IPS DF 4.7 (cell line): ENCODE measurements at regions not wholly inside any gene's neighbourhood (a gene's known extent, or its start where the extent isn't known, plus 50 kb on each side); places are given as distances from the start of the nearest gene placed in this dataset.

Experiments
- DNase-seq: peaks from one replicate; pipeline ENCODE4 v3.0.0-alpha.2; 2013; ENCODE audit warnings: low spot score; ENCODE audit errors: extremely low read depth

GRCh38 chr1:238135708-238136664 lies 245.3 kb upstream of the ZP4 start:
- DNase-seq: no peak

GRCh38 chr1:238129677-238130076 lies 239.0 kb upstream of the ZP4 start:
- no peak for DNase-seq

- DNase-seq: no peak
Observed at GRCh38 chr1:238123201-238123600, 232.5 kb upstream of the ZP4 start.

- no peak for DNase-seq
Observed at GRCh38 chr1:238119861-238120260, 229.1 kb upstream of the ZP4 start.

GRCh38 chr1:238119060-238119459 lies 228.3 kb upstream of the ZP4 start:
- no peak for DNase-seq

GRCh38 chr1:238115852-238116251 lies 225.1 kb upstream of the ZP4 start:
- no peak for DNase-seq

GRCh38 chr1:238112952-238113621 lies 222.4 kb upstream of the ZP4 start:
- DNase-seq: no peak

GRCh38 chr1:238111516-238111915 lies 220.8 kb upstream of the ZP4 start:
- DNase-seq: no peak

- no peak for DNase-seq
Observed at GRCh38 chr1:238111081-238111480, 220.4 kb upstream of the ZP4 start.

- no peak for DNase-seq
Observed at GRCh38 chr1:238108417-238108816, 217.7 kb upstream of the ZP4 start.

- DNase-seq: no peak
Observed at GRCh38 chr1:238107322-238107721, 216.6 kb upstream of the ZP4 start.

- no peak for DNase-seq
Observed at GRCh38 chr1:238104752-238105151, 214.0 kb upstream of the ZP4 start.

GRCh38 chr1:238101923-238102322 lies 211.2 kb upstream of the ZP4 start:
- DNase-seq: no peak

GRCh38 chr1:238099871-238100270 lies 209.1 kb upstream of the ZP4 start:
- DNase-seq: no peak

GRCh38 chr1:238089615-238090014 lies 198.9 kb upstream of the ZP4 start:
- no peak for DNase-seq

- DNase-seq: no peak
Observed at GRCh38 chr1:238088560-238089290, 198.0 kb upstream of the ZP4 start.

GRCh38 chr1:238073991-238074390 lies 183.3 kb upstream of the ZP4 start:
- no peak for DNase-seq

- DNase-seq: no peak
Observed at GRCh38 chr1:238071061-238071460, 180.3 kb upstream of the ZP4 start.

- DNase-seq: no peak
Observed at GRCh38 chr1:238063454-238063853, 172.7 kb upstream of the ZP4 start.

- DNase-seq: no peak
Observed at GRCh38 chr1:238061967-238062613, 171.4 kb upstream of the ZP4 start.

GRCh38 chr1:238060061-238060460 lies 169.3 kb upstream of the ZP4 start:
- no peak for DNase-seq
